Lung (tissue), 11 donors: ENCODE measurements at regions not wholly inside any gene's neighbourhood (a gene's known extent, or its start where the extent isn't known, plus 50 kb on each side); places are given as distances from the start of the nearest gene placed in this dataset.

Source experiments
- ATAC-seq: fragments of 200-7000 bp; cut with Tn5 transposase; one replicate; pipeline ENCODE4 v1.9.1; 2020; ENCODE audit warnings: moderate number of reproducible peaks; ENCODE audit not compliant: insufficient read depth, low FRiP score
- DNase-seq, 3 donors: peaks; one replicate each; pipeline ENCODE4 v3.0.0-alpha.2; 2013 to 2017
- H3K27ac ChIP-seq, 2 donors: one replicate each; pipeline ENCODE4 v1.5.1; 2013; ENCODE audit warnings: mild to moderate bottlenecking in 2 of 2, moderate library complexity in 2 of 2, control low read depth in 1 of 2, inconsistent platforms in 1 of 2, low read depth in 1 of 2, low read length in 1 of 2
- H3K27me3 ChIP-seq, 3 donors: one replicate each; pipeline ENCODE4 v1.5.1; 2013; ENCODE audit warnings: low read length in 2 of 3; ENCODE audit not compliant: control insufficient read depth in 3 of 3, insufficient read depth in 3 of 3
- H3K36me3 ChIP-seq, 4 donors: one replicate each; pipeline ENCODE4 v1.5.1; 2013; ENCODE audit warnings: low read length in 4 of 4, mild to moderate bottlenecking in 1 of 4, moderate library complexity in 1 of 4; ENCODE audit not compliant: control insufficient read depth in 4 of 4, insufficient read depth in 4 of 4
- H3K4me1 ChIP-seq, 5 donors: one replicate each; pipeline ENCODE4 v1.5.1; 2013; ENCODE audit warnings: low read length in 5 of 5, mild to moderate bottlenecking in 2 of 5, moderate library complexity in 1 of 5; ENCODE audit not compliant: control insufficient read depth in 5 of 5, insufficient read depth in 5 of 5
- H3K4me3 ChIP-seq: one replicate; pipeline ENCODE4 v1.5.1; 2013; ENCODE audit warnings: mild to moderate bottlenecking, control low read depth, moderate library complexity
- H3K9ac ChIP-seq, 2 donors: one replicate each; pipeline ENCODE4 v1.5.1; 2013; ENCODE audit warnings: low read length in 2 of 2, control low read depth in 1 of 2; ENCODE audit not compliant: insufficient read depth in 1 of 2
- H3K9me3 ChIP-seq, 4 donors: one replicate each; pipeline ENCODE4 v1.5.1; 2013; ENCODE audit warnings: low read length in 3 of 4, mild to moderate bottlenecking in 1 of 4, moderate library complexity in 1 of 4; ENCODE audit not compliant: control insufficient read depth in 4 of 4, insufficient read depth in 3 of 4
- WGBS, 2 donors: extraction: QIAGEN DNeasy Blood & Tissue Kit; methylation state at CpG; one replicate each; pipeline ENCODE4 v1.1.7; 2013; 5-methylcytosine and 5-hydroxymethylcytosine counted together
- TF ChIP-seq, protein P1 (sequence below): IDR thresholded peaks from 2 replicates; pipeline ENCODE4 v1.5.1; 2012; ENCODE audit warnings: mild to moderate bottlenecking; ENCODE audit errors: control extremely low read depth, extremely low read depth
- donor health status: control.
- donor health status: control.
- donor health status: Bipolar disorder and iron deficiency.
- donor health status: healthy.
- donor health status: DM: yes; HTN: yes; CAD: no.

DNA sequence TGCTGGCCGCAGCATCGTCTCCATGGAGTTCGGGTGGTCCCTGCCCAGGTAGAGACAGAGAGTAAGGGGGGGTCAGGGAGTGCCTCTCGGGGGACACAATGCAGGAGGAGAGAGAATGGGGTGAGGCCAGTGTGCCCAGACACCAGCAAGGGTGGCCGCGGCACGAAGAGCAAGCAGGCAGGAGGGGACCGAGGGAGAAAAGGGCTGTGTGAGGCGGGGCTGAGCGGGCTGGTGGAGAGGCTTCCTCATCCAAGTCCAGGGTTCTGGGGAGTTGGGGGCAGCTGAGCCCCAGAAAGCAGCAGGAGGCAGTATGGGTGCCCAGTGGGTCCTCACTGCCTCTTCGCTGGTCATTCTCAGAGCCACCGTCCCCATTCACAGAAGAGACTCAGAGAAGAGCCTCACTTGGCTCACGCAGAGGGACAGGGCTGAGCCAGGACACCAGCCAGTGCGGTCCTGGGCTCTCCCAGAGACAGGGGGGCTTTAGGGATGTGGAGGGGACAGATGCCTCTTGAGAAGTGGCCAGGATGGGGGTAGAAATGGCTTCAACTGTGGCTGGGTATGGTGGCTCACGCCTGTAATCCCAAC is 78.9 kb downstream of the MICALL2 start:
- peaks cover 0 to 16% (median 0%) of the 10 kb centered on the region in 4 donors for H3K9me3 ChIP-seq
- no peak overlapping the region for H3K9ac ChIP-seq
- H3K27me3 ChIP-seq = peaks cover 0 to 31% (median 8%) of the 10 kb centered on the region in 3 donors
- DNase-seq (peak; percentile 20 to 58 (median 42)), ATAC-seq (no peak)
- H3K4me1 ChIP-seq = no peaks in the 10 kb centered on the region
- TF ChIP-seq, protein P1, sequence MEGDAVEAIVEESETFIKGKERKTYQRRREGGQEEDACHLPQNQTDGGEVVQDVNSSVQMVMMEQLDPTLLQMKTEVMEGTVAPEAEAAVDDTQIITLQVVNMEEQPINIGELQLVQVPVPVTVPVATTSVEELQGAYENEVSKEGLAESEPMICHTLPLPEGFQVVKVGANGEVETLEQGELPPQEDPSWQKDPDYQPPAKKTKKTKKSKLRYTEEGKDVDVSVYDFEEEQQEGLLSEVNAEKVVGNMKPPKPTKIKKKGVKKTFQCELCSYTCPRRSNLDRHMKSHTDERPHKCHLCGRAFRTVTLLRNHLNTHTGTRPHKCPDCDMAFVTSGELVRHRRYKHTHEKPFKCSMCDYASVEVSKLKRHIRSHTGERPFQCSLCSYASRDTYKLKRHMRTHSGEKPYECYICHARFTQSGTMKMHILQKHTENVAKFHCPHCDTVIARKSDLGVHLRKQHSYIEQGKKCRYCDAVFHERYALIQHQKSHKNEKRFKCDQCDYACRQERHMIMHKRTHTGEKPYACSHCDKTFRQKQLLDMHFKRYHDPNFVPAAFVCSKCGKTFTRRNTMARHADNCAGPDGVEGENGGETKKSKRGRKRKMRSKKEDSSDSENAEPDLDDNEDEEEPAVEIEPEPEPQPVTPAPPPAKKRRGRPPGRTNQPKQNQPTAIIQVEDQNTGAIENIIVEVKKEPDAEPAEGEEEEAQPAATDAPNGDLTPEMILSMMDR = no peak
- no peaks in the 10 kb centered on the region for H3K36me3 ChIP-seq
- no peak overlapping the region for H3K27ac ChIP-seq
- no peak overlapping the region for H3K4me3 ChIP-seq
- 75 to 86% methylated on average over 15 of the region's 15 CpGs for WGBS, 2 donors

DNA sequence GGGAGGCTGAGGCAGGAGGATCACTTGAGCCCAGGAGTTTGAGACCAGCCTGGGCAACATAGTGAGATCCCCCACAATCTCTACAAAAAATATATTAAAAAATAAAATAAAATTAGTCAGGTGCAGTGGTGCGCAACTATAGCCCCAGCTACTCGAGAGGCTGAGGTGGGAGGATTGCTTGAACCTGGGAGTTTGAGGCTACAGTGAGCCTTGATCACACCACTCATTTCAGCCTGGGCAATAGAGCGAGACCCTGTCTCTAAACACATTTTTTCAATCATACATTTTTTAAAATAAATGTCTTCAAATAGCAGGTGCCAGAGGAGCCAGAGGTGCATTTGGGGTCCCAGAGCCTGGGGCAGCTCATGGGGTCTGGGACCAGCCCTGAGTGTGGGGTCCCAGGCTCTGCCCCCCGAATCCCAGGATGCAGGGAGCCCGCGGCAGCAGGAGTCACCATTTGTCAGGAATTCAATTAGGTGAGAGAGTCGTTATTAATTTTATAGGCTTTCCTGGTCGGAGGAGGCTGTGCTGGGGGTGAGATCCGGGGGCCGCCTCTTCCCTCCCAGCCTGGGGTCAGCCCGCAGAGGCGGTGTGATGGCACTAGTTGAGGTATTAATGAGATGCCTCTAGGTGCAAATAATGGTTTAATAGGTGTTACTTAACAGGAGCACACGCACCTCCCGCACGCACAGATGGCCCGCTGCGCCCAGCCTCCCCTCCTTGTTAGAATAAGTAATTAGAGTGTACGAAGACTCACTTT is 78.3 kb downstream of the MICALL2 start:
- no peaks in the 10 kb centered on the region for H3K4me1 ChIP-seq
- H3K27me3 ChIP-seq = peaks cover 0 to 34% (median 8%) of the 10 kb centered on the region in 3 donors
- H3K27ac ChIP-seq = no peak overlapping the region
- 71 to 78% methylated on average over 18 of the region's 18 CpGs for WGBS, 2 donors
- no peak overlapping the region for H3K4me3 ChIP-seq
- no peak overlapping the region for H3K9ac ChIP-seq
- no peaks in the 10 kb centered on the region for H3K36me3 ChIP-seq
- no peak for ATAC-seq
- TF ChIP-seq, protein P1 = no peak
- peaks cover 0 to 16% (median 0%) of the 10 kb centered on the region in 4 donors for H3K9me3 ChIP-seq
- DNase-seq = no peak

DNA sequence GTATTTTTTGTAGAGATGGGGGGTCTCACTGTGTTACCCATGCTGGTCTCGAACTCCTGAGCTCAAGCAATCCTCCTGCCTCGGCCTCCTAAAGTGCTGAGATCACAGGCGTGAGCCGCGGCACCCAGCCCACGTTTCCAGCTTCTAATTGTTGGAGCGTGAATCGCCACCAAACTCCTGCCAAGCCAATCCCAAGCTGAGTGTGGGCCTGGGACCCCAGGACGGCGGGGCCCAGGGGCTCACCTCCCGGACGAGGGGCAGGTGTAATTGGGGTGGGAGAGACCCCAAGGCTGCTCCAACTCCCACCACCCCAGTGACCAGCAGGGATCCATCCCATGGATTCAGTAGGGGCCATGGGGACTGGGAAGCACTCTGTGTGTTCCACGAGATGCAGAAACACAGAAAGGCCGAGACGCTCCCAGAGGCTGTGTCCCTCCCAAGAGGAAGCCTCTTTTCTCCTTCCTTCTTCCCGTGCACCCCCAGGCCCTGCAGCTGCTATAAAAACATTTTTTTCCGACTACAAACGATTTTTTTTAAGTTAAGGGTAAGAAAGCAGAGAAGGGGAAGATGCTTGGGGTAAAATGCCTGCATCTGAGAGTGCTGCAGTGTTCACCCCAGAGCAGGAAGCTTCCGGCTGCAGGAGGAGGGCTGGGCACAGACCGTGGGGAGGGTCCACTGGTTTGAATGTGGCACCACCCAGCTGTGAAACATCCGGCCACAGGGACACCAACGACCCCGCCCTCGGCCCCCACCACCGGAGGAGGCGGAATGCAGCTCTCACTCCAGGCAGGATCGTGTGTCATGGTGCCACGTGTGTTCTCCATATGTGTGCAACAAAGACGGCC is 76.5 kb downstream of the MICALL2 start:
- no peaks in the 10 kb centered on the region for H3K36me3 ChIP-seq
- DNase-seq (no peak), ATAC-seq (no peak)
- no peaks in the 10 kb centered on the region for H3K4me1 ChIP-seq
- no peak overlapping the region for H3K9ac ChIP-seq
- no peak overlapping the region for H3K27ac ChIP-seq
- peaks cover 0 to 45% (median 8%) of the 10 kb centered on the region in 3 donors for H3K27me3 ChIP-seq
- no peak overlapping the region for H3K4me3 ChIP-seq
- TF ChIP-seq, protein P1 = no peak
- WGBS, 2 donors = 69 to 75% methylated on average over 29 of the region's 29 CpGs
- H3K9me3 ChIP-seq = peaks cover 0 to 14% (median 0%) of the 10 kb centered on the region in 4 donors
